ENCODE measurements at regions not wholly inside any gene's neighbourhood (a gene's known extent, or its start where the extent isn't known, plus 50 kb on each side); places are given as distances from the start of the nearest gene placed in this dataset.
"Not testable (repeated sequence)": the region's sequence is repeated elsewhere in the genome, so short reads cannot be mapped to it uniquely, and the experiment has no call there.

DNA sequence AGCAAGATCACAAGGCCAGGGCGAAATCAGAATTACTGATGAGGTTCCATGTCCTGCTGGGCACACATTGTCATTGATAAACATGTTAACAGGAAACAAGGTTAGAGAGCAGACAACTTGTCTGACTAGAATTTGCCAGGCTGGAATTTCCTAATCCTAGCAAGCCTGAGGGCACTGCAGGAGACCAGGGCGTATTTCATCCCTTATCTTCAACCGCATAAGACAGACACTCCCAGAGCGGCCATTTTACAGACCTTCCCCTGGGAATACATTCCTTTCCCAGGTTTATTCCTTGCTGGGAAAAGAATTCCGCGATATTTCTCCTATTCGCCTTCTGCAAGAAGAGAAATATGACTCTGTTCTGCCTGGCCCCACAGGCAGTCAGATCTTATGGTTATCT, 290.9 kb upstream of the PROK2 start:
- not testable (repeated sequence) for DNase-seq (ENCODE audit: low read depth)

DNA sequence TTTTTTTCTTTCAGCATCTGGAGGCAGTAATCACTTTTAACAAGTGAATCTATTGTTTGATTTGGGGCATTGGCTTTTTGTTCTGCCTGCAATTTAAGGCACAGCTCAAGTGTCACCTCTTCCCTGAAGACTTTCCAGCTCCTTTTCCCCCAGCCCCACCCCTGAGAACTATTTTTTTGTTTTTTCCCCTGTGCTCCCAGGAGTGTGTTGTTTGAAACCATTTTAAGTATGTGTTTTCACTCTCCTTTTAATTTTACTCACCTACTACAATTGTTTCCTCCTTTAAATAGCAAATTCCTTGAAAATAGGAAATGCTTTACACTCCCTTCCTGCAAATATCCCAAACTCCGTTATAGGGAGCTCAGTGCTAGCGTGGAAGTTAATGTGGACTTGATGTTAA, 286.7 kb upstream of the PROK2 start:
- DNase-seq (ENCODE audit: low read depth): no peak

GRCh38 chr3:72070005-72070404, 285.1 kb upstream of the PROK2 start:
- DNase-seq (ENCODE audit: low read depth): no peak

GRCh38 chr3:72069543-72069942, 284.6 kb upstream of the PROK2 start:
- DNase-seq (ENCODE audit: low read depth): no peak

DNA sequence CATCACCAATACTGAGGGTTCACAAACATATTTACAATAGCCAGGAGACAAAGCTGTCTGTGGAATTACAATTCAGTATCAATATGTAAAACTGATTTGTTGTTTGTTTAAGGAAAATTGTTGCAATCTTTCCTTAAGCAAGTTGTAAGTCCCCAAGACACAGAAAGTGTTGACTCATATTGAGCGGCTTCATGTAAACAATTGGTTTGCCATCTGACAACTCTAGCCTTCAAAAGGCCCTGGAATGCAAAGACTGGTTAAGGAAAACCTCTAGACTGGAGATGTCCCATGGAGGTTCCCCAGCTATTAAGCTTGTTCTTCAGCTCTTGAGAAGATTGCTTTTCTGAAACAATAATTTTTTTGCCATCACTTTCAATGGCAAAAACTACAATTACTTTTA, 283.7 kb upstream of the PROK2 start:
- DNase-seq (ENCODE audit: low read depth): no peak

DNA sequence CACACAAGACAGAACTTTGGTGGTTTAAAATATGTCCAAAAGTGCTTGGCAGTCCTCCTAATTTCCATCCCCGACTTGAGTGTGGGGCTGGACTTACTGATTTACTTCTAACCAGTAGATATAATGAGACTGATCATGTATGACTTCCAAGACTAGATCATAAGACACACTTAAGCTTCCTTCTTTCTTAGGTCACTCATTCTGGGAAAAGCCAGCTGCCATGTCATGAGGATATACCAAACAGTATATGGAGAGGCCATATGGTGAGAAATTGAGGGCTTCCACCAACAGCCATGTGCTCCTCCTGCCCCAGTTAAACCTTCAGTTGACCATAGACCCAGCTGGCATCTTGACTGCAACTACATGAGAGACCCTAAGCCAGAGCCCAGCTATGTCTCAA, 282.8 kb upstream of the PROK2 start:
- no peak for DNase-seq (ENCODE audit: low read depth)

DNA sequence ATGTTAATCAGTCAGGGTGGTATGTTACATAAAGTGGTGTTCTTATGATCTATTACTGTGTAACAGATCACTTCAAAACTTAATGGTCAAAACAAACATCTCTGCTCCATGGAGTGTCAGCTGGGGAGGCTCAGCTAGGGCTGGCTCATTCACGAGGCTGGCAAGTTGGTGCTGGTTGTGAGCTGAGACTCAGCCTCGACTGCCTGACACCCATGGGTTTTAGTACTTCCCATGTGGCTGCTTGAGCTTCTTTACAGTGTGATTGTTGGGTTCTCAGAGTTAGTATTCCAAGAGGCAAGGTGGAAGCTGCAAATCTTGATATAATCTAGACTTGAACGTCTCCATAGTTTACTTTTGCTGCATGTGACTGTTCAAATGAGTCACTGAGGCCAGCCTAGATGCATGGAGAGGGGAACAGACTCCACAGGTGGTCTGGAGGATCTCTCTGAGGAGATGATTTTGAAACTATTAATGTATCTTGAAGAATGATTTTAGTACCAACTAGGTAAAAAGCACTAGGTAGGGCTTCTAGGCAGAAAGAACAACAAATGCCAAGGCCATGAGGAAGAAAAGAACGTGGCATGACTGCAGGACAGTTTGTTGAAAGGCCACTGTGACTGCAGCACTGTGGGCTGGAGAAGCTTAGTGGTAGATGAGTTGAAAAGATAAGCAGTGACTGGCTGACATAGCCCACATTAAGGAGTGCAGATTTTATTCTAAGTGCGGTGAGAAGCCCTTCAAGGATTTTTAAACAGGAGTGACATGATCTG, 281.1 kb upstream of the PROK2 start:
- DNase-seq (ENCODE audit: low read depth): no peak

DNA sequence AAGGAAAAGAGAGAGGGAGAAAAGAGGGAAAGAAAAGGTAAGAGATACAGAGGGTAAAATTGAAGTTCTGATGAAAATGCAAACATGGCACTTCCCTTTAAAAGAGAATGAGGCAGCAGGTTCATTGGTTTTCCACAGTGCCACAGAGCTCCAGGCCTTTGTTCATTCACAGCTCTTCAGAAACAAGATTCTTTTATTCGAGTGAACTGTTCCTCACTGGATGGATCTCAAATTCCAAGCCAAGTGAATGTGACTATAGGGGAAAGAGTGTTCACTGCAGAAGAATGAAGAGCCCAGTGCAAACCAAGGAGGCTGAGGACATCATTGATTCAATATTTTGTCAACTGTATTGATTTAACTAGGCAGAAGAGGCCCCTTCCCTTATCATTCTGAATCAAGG, 280.3 kb upstream of the PROK2 start:
- no peak for DNase-seq (ENCODE audit: low read depth)

DNA sequence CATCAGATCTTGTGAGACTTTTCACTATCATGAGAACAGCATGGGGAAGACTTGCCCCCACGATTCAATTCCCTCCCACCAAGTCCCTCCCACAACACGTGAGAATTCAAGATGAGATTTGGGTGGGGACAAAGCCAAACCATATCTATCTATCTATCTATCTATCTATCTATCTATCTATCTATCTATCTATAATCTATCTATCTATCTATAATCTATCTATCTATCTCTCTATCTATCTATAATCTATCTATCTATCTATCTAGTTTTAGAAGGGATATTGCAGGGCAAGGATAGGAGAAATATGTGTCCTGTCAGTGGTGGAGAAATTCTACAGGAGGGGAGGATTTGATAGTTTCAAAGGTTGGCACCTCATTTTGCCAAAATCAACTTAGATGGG, 279.8 kb upstream of the PROK2 start:
- DNase-seq (ENCODE audit: low read depth): not testable (repeated sequence)

DNA sequence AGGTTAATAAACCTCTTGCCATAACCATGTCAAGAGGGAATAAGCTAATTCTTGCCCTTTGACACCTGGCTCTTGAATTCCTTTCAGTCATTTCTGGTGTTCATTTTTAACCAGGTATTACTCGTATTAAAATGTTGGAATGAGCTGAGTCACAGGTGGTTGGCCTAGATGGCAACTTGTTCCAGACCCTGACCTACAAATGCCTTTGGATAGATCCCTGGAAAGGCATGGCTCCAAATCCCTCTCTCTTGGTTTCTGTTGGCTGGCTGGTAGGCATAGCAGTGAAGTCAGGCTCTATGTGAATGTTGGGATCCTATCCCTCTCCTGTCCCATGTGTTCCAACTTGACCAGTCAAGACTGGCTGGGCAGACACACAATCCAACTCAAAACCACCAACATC, 277.1 kb upstream of the PROK2 start:
- no peak for DNase-seq (ENCODE audit: low read depth)

GRCh38 chr3:72060447-72061034, 275.6 kb upstream of the PROK2 start:
- DNase-seq (ENCODE audit: low read depth): no peak

- DNase-seq (ENCODE audit: low read depth): no peak
Measured at GRCh38 chr3:72058493-72059081, 273.6 kb upstream of the PROK2 start.

- no peak for DNase-seq (ENCODE audit: low read depth)
Measured at GRCh38 chr3:72055436-72055835, 270.5 kb upstream of the PROK2 start.

DNA sequence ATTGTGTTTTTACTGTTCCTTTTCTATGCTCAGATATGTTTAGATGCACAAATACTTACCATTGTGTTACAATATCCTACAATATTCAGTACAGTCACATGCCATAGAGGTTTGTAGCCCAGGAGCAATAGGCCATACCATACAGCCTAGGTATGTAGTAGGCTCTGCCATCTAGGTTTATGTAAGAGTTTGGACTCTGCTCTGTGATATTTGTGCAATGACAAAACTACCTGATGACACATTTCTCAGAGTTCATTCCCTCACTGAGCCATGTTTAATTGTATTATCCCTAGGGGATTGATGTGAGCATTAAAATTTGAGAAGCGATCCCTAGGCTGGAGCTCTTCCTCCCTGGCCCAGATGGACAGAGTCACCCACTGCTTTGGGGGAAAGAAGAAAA, 270.0 kb upstream of the PROK2 start:
- no peak for DNase-seq (ENCODE audit: low read depth)

- DNase-seq (ENCODE audit: low read depth): no peak
Measured at GRCh38 chr3:72052841-72053409, 268.0 kb upstream of the PROK2 start.

DNA sequence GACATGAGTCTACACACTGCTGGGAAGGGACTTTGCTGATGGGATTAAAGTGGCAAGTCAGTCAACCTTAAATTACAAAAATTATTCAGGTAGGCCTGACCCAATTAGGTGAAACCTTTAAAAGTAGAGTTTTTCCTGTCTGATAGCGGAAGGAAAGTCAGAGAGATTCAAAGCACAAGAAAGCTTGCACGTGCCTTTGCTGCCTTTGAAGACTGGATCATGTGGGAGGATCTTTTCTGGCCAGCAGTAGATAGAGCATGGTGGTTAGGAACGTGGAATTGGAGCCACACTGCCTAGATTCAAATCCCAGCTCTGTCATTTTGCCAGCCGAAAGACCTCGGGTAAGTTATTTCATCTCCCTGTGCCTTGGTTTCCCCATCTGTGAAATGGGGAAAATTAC, 265.8 kb upstream of the PROK2 start:
- no peak for DNase-seq (ENCODE audit: low read depth)

DNA sequence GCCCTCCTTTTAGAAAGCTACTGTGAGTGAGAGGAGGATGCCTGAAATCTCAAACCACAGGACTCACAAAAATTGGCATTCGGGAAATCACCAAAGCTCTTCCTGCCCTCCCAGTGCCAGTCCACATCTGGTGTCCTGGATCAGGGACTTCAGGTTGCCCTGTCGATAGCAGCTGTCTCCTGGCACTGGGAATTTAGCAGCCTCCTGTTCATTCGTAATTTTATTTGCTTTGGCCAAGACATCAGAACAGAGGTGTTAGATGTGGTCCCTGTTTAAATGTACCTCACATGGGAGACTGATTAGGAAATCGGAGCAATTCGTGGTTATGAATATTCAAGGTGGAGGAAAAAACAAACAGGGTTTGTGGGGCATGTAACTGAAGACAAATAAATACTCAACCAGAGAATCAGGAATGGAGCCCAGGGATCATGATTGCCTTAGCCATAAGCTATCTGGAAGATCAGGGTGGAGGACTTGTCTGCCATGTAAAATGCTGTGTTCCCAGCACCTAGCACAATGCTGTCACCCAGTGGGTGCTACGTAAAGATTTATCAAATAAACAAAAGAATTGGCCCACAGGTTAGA, 265.2 kb upstream of the PROK2 start:
- no peak for DNase-seq (ENCODE audit: low read depth)

DNA sequence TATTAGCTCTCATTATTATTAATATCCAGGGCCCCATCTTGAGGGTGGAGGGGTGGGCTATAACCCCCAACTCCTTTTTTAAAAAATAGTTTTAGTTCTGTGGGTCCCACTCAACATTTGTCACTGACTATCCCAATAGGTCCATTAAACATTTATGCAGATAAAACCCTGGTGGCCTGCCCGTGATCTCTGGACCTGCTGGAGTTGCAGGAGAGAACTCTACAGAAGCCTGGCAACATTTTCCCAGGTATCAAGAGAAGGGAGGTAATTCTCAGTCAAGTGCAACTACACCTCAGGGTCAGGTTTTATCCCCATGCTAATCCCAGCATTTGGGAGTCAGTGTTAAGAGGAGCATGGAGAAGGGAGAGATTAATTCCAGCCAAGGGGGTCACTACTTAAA, 264.4 kb upstream of the PROK2 start:
- no peak for DNase-seq (ENCODE audit: low read depth)

GRCh38 chr3:72048873-72049272, 263.9 kb upstream of the PROK2 start:
- DNase-seq (ENCODE audit: low read depth): no peak

- peak; percentile 13 for DNase-seq (ENCODE audit: low read depth)
Measured at GRCh38 chr3:72047221-72047871, 262.4 kb upstream of the PROK2 start.

DNA sequence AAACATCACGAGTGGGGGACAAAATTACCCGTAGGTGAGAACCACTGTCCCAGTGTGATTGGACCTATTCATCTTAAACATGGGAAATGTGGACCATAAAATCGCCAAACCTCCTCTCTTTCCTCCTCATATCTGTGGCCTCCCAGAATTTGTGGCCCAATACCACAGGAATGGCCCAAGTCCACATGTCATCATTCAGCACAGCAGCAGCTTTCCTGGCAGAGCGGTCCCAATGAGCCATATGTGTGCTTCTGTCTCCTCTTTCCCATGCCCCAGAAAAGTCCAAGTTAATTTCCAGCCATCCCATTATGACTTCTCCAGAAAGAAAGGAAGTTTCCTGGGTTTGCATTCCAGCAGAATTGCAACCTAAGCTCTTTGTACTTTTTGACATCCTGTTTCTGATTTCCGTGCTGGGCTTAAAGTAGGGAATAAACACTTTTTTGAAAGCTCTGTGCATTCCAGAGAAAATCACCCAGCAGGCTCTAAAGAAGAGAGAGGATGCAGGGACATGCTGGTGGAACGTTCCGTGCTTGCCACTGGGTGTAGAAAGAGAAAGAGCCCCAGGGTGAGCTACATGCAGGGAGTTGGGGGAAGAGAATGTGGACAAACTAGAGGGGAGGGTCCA, 259.4 kb upstream of the PROK2 start:
- DNase-seq (ENCODE audit: low read depth): no peak

Measured in HT1080 (cell line).